NCI-H446 (cell line): ENCODE measurements at regions not wholly inside any gene's neighbourhood (a gene's known extent, or its start where the extent isn't known, plus 50 kb on each side); places are given as distances from the start of the nearest gene placed in this dataset.

Source experiments
- DNase-seq, 2 experiments: peaks; one replicate each; lab custom pipeline; 2025; lab: John Stamatoyannopoulos, UW

DNA sequence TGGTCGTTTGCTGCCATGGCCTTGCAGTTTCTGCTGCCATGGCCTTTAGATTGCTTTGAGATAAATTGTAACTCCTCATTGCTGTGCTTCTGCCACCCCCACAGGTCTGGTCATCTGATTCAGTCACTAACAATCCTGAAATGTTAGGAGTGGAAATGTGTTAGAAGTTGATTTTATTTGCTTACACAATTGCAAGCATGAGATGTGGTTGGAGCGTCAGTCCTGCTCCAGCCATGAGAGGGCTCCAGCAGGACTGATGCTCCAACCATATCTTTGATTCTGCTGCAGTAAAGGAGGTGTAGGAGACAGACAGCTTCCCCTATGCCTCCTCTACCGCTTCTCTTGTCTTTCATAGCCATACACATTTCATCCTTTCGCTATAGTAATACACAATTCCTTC lies 226.8 kb upstream of the RGS6 start:
- no peak for DNase-seq

DNA sequence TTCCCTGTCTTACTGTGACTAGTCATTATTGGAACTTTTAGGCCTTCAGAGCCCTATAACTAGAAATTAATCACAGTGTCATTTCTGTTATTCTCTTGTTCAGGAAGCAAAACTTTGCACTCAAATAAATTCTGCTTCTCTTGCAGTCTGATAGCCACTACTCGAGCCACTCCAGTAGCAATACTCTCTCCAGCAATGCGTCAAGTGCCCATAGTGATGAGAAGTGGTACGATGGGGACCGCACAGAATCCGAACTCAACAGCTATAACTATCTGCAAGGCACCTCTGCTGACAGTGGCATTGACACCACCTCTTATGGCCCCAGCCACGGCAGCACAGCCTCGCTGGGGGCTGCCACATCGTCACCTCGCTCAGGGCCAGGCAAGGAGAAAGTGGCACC lies 223.2 kb upstream of the RGS6 start:
- no peak for DNase-seq

DNA sequence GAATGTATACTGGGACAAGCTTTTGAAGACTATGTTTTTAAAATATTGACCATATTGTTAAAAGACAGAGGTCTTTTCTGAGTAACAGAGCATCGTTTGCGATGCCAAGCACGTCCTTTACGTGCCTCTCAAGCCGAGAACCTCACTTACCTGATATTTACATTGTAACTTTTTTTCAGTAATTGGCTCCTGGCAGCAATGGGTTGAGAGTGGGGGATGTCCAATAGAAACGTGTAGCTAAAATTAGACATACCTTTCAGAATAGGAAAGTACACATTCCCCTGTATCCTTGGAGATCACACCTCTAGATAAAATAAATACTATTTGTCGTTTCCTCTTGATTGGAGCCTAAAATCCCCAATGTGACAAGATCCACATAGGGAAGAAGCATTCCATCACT lies 222.2 kb upstream of the RGS6 start:
- DNase-seq, result no peak

DNA sequence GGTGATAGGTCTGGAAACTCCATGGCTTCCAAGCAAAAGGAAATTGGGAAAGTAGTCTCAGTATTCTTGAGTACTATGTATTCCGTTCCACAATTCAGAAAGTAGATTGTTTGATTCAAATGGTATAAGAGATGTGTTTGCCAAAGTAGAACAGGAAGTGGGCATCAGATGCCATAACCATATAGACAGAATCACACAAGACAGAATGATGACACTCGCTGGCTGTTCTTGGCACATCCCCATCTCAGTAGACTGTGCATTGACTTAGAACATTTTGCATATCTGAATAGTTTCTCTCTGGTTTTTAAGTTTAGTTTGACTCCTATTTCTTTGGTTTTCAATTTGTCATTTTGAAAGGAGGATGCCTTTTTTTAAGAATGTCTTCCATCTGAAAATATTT lies 221.1 kb upstream of the RGS6 start:
- no peak for DNase-seq

DNA sequence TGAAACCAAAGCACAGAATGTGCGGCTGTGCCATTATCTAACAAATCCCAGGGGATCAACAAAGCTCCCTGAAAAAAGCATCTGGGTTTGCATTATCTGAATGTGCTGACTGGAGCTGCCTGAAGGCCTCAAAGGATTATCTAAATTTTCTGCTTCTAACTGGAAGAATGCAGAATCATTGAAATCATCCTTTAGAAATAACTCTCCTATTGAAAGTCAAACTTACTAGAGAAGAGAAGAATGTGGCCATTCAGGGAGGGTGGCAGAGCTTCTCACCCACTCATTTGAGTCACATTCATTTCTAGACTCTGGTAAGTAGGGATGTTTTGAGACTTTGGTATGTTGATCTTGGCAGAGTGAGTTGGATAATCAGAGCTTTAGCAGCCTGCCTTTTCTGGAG lies 220.6 kb upstream of the RGS6 start:
- peak in 1 of 2 experiments; percentile 47 for DNase-seq

DNA sequence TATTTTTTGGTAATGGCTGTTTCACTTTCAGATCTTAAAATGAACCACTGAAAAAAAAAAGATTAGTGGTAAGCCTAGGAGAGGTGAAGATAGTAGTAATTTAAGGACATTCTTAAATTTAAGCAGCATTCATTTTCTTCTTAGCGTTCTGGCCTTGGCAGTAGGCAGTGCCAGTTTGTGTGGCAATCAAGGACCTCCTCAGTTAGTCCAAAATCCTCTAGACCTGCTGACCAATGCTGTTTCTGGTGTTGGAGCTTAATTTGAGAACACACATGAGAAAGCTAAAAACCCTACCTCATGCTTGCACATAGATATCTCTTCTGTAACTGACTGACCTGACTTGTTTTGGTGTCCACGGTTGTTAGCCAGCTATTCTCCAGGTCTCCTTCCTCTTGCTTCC lies 219.8 kb upstream of the RGS6 start:
- DNase-seq, result no peak

DNA sequence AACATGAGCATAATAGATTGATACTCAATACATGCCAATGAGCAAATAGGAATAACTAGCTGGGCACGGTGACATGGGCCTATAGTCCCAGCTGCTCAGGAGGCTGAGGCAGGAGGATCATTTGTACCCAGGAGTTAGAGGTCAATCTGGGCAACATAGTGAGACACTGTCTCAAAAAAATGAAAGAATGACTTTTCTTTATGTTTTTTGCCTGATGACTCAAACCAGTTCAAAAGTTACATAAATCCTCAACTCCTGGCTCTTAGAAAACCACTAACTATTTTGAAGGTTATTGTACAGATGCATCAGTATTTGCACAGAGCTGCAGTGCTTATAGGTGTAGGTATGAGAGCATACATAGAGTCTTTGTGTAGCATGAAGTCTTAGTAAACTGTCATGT lies 219.2 kb upstream of the RGS6 start:
- DNase-seq, result no peak

DNA sequence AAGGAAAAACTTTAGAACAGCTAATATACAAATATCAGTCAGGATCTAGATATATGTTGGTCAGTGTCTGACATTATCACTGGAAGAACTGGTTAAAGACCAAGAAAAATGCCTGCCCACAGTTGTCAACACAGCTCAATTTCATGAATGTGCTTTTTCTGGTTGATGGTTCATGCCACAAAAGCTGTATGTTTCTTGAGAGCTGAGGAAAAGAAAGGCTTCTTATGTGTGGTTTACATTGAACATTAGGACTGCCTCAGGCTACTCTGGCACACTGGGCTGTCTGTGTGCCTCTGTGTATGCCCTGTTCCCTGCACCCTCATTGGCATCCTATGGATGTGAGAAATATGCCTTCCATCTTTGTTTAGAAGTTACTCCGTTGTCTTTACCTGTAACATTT lies 218.8 kb upstream of the RGS6 start:
- no peak for DNase-seq

DNA sequence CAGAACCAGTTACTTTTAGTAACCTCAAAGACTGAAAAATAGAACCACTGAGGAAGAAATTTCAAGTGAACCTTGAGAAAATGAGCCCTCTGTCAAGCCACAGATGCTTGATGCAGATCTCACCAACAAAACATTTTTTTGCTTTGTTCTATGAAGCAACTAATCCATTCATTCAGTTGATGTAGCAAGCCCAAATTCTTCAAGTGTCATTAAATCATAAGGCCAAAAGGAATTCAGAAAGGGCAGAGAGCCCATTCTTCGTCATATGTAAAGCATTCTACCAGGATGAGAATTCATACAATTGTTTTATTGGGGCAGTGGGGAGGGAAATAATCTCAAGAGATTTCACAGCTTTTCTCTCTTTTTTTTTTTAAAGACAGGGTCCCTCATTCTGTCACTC lies 218.0 kb upstream of the RGS6 start:
- peak; percentile 16 to 42 for DNase-seq

DNA sequence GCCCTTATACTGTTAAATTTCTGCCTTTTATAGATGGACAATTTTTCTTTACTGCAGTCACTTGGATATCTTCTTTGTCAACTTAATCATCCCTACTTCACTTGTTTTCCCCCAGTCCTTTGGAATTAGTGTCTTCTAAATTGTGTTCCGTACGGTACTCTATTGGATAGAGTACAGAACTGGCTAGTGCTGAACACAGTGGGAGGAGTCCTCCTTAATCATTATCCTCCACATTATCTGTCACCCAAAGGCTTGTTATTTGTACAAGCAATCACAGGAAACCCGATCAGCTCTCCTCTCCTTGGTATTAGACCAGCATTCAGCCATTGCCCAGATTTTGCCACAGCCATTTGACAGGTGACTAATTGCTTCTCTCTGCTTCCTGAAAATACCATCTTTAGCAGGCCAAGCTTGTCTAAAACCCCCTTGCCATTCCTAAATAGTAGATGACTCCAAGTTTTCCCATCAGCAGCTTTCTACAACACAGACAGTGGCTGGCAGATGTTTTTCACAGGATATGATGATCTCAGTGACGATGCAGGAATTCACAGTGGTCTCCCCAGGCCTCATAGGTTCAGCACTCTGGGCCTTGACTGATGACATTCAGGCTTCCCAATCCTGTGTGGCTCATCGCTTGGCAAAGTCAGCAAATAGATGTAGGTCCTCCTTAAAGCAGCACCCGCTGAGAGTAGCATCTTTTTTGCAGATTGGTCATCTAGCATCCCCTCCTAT lies 216.0 kb upstream of the RGS6 start:
- DNase-seq, result no peak

DNA sequence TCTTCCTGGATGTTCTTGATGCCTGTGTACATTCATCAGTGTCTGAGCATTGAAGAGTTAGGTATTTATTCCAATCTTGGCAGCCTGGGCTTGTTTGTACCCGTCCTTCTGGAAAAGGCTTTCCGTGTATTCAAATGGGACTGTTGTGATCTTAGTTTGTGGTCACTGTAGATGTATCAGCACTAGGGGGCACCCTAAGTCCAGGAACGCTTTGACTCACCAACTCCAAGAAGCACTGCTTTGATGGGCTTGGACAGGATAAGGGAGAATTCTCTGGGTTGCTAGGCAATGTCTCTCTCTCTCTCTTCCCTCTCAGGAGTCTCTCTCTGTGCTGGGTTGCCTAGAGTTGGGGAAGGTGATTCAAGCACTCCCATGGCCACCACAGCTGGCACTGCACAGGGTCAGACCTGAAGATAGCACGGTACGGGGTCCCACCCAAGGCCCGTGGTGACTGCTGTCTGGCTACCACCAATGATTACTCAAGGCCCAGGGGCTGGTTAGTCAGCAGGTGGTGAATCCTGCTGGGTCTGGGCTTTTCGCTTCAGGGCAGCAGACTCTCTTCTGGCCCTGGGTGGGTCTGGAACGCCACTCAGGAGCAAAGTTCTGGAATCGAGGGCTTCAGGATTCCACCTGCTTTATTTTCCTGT lies 211.1 kb upstream of the RGS6 start:
- peak; percentile 30 to 79 for DNase-seq

DNA sequence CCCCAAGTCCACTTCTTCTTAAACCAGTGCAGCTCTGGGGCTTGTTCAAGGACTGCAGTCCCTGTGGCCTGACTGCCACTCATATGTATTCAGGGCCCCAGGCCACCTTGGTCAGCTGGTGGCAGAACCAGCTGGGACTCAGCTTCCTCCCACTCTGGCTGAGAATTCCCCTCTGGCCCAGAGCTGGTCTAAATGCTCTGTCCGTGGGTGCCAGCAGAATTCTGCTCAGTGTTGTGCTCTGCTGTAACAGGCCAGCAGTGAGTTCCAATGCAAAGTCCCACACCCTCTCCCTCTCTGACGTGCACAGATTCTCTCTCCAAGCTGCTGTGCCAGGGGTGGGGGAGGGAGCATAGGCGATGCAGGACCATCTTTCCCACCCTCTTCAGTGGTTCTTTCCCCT lies 210.4 kb upstream of the RGS6 start:
- no peak for DNase-seq

DNA sequence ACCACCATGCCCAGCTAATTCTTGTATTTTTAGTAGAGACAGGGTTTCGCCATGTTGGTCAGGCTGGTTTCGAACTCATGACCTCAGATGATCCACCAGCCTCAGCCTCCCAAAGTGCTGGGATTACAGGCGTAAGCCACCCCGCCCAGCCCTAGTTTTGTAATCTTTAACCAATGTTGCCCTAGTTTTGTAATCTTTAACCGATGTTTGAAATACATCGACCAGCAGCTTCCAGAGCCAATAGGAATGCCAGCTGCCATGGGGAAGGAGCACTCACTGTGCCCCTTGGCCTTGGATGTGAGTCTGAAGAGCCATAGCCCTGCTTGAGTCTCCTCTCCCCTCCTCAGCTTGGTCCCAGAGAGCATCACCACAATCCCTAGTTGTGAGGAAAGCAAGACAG lies 209.3 kb upstream of the RGS6 start:
- no peak for DNase-seq

DNA sequence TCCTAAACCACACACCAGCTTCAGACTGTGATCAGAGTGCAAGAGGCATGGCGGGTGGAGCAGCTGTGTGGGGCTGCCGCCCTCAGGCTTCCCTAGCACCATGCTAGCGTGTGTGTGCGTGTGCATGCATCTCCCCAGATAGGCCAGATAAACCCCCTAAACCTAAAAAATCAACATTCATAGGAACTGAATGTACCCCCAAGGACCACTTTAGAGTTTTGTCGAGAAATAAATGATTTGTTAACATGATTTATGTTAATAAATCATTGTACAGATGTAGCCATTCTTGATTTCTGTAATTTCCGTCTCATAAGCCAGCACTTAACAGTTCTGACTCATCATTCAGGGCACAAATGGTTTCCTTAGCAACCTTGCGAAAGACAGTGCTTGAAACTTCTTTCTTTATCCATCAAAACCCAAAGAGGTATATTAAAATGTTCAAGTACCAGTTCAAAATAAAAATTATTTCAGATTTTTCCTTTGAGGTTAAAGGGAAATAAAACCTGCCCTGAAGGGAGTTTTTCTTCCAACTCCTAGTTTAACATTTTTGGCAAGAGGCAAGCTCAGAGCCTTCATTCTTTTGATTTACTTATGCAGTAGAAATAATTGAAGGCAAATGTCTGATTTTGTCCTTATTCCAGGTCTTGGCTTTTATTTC lies 206.2 kb upstream of the RGS6 start:
- DNase-seq, result peak in 1 of 2 experiments; percentile 6

DNA sequence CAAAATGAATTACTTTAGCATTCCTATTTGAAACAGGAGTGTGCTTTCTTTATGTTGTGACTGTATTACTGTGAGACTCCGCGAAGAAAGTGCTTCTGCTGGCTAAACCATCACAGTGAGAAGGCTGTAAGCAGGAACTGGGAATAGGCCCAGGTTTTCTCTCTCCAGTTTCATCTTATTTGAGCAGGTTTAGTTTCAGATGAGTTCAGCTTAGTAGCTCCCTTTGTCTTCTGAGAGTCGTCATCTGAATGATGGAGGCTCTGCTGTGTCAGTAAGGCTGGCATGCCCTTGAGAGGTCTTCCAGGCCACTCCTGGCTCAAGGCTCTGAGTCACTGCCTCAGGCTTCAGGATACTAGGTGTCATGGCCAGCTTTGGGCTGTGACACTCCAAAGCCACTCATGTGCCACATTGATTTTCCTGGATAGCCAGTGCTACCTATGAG lies 205.6 kb upstream of the RGS6 start:
- no peak for DNase-seq

DNA sequence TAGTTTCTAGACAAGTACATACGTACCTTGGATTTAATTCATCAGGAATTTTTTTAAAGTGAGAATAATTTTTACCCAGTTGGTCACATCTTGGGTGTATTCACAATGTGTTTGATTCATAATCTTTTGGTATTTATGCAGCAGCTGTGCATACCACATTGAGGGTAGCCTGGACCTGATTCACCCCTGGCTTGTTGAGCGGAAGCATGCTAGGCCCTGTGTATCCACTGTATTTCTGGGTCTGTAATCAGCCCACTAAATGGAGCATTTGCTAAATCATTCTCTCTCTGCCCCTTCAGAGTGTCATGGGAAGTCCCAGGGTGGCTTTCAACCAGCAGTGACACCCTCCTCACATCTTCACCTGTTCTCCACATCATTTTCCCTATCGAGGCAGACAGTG lies 203.8 kb upstream of the RGS6 start:
- no peak for DNase-seq

DNA sequence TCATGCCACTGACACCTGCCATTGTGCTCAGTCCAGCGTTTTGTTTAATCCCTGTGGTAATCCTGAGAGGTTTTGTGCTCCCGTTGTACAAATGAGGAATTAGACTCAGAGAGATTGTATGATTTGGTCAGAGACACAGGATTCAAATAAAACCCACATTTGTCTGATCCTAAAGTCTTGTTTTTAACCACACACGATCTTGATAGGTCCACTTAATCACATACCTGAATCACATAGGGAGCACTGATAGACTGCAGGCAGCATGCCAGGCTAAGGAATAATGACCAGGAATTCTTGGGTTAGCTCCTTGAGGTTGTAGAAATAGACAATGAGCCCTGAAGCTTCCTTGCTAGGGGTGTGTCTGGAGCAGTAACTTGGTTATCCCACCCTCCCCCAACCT lies 202.6 kb upstream of the RGS6 start:
- DNase-seq, result no peak

DNA sequence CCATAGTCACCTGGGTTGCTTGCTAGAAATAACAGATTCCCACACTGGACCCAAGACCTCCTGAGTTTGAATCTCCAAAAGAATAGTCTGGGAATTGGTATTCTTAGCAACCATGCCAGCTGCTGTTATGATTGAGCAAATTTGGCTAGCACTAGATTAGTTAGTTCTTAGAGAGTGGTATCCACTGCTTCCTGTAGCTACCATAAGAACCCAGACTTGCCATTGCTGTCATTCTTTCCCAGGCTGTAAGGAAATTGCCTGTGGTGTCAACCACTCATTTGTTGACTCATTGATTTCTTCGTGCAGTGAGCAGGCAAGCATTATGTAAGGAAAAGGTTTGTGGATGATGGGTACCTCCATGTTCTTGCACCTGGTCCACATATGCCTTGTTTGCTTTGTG lies 201.8 kb upstream of the RGS6 start:
- no peak for DNase-seq

DNA sequence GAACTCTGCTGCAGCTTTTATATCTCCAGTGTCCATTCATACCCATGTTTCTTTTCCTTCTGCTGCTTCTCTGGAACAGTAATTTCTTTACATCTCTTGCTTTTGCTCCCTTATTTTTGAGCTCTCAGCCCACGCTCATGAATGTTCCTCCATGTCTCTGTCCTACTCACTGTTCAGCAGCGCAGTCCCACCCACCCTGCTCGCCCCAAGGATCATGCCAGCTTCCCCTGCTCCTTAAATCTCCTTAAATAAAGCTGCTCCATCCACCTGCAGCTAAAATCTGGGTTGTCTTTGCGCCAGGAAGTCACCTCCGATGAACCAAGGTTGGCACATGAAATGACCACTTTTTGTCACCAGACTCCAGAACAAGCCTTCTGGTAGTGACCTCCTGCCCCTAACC lies 201.1 kb upstream of the RGS6 start:
- no peak for DNase-seq

DNA sequence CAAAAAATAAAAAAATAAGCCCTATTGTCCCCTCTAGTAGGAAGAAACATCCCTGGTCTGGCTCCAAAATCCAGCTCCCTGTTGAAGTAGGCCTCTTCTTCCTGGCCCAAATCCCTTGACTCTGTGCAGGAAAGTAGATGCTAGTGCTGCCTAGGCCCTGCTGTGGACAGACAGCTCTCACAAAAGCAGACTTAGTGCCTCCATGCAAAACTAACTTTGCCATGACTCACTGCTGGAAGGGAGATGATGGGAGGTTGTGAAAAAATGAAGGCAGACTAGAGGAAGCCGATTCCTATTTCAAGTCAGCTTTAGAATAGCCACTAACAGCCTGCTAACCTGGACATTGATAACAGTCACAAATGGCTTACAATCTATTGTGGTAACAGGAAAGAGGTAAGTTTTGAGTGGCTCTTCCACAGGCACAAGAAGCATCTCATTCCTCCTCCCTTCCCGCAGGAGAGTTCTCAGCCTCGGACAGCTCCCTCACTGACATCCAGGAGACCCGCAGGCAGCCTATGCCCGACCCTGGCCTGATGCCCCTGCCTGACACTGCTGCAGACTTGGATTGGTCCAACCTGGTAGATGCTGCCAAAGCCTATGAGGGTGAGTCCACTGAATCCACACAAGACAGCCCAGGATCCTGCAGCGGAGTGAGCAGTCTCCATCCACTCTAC lies 198.9 kb upstream of the RGS6 start:
- no peak for DNase-seq

DNA sequence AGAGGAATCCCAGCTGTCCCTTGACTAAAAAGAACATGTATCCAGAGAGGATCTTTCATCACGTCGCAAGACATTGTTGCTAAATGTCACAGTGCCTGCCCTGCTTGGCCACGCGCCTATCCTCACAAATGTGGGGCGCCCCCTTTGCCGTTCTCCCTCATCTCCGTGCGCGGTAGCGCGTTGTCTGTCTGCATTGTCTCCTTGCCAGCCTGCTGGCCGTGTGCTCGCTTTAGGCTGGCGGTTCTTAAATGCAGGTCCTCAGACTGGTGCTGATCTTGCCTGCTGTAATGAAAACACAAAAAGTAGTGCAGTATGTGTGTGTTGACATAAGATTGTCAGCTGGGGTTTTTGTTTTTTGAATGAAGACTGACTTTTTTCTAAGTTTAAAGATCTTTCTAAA lies 198.2 kb upstream of the RGS6 start:
- DNase-seq, result no peak

DNA sequence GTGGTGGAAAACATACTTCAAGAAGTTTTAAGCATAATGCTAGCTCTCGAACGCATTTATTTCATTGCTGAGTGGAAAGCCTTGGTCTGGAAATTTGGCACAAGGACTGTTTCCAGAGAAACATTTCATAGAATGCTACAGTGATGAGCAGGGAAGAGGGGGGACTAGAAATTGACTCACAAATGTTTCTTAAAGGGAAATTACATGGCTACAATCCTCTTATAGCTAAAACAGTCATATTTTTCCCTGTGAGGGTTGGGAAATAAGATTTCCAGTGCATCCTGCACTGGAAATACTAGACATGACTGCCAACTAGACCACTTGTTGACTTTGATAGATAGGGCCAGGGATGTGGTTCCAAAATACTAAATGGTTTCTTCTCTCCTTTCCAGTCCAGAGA lies 197.3 kb upstream of the RGS6 start:
- no peak for DNase-seq

DNA sequence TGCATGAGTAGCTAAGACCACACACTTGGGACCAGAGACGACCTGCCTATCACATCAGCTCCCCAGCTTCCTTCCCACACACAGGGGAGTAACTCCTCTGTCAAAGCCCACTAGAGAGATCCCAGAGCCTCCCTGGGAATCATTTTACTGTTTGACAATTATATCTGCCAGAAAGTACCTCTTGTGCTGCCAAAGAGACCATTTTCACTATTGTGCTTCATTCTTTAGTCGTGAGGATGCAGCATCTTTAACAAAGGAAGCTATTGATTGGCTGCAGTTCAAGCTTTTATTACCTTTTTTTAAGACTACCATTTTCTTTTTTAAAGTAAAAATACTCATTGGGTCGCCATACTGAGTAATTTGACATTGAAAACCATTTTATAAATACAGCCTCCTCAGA lies 194.5 kb upstream of the RGS6 start:
- no peak for DNase-seq
